ENCODE measurements at regions not wholly inside any gene's neighbourhood (a gene's known extent, or its start where the extent isn't known, plus 50 kb on each side); places are given as distances from the start of the nearest gene placed in this dataset.
"Not testable (repeated sequence)": the region's sequence is repeated elsewhere in the genome, so short reads cannot be mapped to it uniquely, and the experiment has no call there.

DNA sequence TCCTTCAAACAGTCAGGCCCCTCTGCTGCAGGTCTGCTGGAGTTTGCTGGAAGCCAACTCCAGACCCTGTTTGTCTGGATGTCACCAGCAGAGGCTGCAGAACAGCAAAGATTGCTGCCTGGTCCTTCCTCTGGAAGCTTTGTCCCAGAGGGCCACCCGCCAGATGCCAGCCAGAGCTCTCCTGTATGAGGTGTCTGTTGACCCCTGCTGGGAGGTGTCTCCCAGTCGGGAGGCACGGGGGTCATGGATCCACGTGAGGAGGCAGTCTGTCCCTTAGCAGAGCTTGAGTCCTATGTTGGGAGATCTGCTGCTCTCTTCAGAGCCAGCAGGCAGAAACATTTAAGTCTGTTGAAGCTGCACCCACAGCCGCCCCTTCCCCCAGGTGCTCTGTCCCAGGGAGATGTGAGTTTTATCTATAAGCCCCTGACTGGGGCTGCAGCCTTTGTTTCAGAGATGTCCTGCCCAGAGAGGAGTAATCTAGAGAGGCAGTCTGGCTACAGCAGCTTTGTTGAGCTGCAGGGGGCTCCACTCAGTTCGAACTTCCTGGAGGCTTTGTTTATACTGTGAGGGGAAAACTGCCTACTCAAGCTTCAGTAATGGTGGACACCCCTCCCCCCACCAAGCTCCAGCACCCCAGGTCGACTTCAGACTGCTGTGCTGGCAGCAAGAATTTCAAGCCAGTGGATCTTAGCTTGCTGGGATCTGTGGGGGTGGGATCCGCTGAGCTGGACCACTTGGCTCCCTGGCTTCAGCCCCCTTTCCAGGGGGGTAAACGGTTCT, 72.1 kb downstream of the OGFRL1 start:
- not testable (repeated sequence) for H3K4me1 ChIP-seq (ENCODE audit: control insufficient read depth in 1 of 2, insufficient read depth in 2 of 2, low read length in 2 of 2); H3K27me3 ChIP-seq (ENCODE audit: low read depth, low read length); H3K36me3 ChIP-seq (ENCODE audit: control insufficient read depth in 1 of 2, insufficient read depth in 2 of 2, low read length in 2 of 2); H3K9me3 ChIP-seq (ENCODE audit: control insufficient read depth in 1 of 2, low read length in 2 of 2); H3K27ac ChIP-seq (ENCODE audit: low read length); H3K4me3 ChIP-seq (ENCODE audit: low read depth in 1 of 2, low read length in 2 of 2)

GRCh38 chr6:71364889-71365542, 76.4 kb downstream of the OGFRL1 start:
- H3K4me1 ChIP-seq (ENCODE audit: control insufficient read depth in 1 of 2, insufficient read depth in 2 of 2, low read length in 2 of 2): peaks cover 6 to 14% of the 10 kb centered on the region in 2 donors
- H3K27me3 ChIP-seq (ENCODE audit: low read depth, low read length): no peaks in the 10 kb centered on the region
- H3K27ac ChIP-seq (ENCODE audit: low read length): no peak overlapping the region
- H3K36me3 ChIP-seq (ENCODE audit: control insufficient read depth in 1 of 2, insufficient read depth in 2 of 2, low read length in 2 of 2): no peaks in the 10 kb centered on the region
- no peaks in the 10 kb centered on the region for H3K9me3 ChIP-seq (ENCODE audit: control insufficient read depth in 1 of 2, low read length in 2 of 2)
- H3K4me3 ChIP-seq (ENCODE audit: low read depth in 1 of 2, low read length in 2 of 2): no peak overlapping the region

DNA sequence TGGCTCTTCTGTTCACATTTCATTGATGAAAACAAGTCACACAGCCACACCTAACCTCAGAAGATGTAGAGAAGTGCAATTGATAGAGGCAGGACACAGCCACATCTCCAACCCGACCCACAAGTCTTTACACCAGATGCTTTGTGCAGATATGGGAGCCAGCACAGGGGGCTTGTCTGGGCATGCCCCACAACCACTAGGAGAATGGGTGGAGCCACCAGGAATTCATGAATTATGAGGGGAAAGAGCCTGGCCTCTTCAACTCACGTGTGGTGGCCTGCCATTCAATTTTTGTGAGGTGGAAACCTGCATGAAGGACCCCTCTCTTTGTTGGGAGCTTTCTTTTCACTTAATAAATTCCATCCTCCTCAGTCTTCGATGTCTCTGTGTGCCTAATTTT, 79.1 kb downstream of the OGFRL1 start:
- no peaks in the 10 kb centered on the region for H3K36me3 ChIP-seq (ENCODE audit: control insufficient read depth in 1 of 2, insufficient read depth in 2 of 2, low read length in 2 of 2)
- H3K9me3 ChIP-seq (ENCODE audit: control insufficient read depth in 1 of 2, low read length in 2 of 2): no peaks in the 10 kb centered on the region
- peaks cover 6 to 14% of the 10 kb centered on the region in 2 donors for H3K4me1 ChIP-seq (ENCODE audit: control insufficient read depth in 1 of 2, insufficient read depth in 2 of 2, low read length in 2 of 2)
- H3K27ac ChIP-seq (ENCODE audit: low read length): no peak overlapping the region
- no peaks in the 10 kb centered on the region for H3K27me3 ChIP-seq (ENCODE audit: low read depth, low read length)
- H3K4me3 ChIP-seq (ENCODE audit: low read depth in 1 of 2, low read length in 2 of 2): no peak overlapping the region

- Histone ChIP-seq H3K27ac (ENCODE audit: low read length) (no peak overlapping the region), H3K9me3 (ENCODE audit: control insufficient read depth in 1 of 2, low read length in 2 of 2) (no peaks in the 10 kb centered on the region), H3K36me3 (ENCODE audit: control insufficient read depth in 1 of 2, insufficient read depth in 2 of 2, low read length in 2 of 2) (no peaks in the 10 kb centered on the region), H3K4me3 (ENCODE audit: low read depth in 1 of 2, low read length in 2 of 2) (no peak overlapping the region), H3K4me1 (ENCODE audit: control insufficient read depth in 1 of 2, insufficient read depth in 2 of 2, low read length in 2 of 2) (peaks cover 6 to 14% of the 10 kb centered on the region in 2 donors), H3K27me3 (ENCODE audit: low read depth, low read length) (no peaks in the 10 kb centered on the region)
Measured at GRCh38 chr6:71368284-71368683, 79.7 kb downstream of the OGFRL1 start.

- Histone ChIP-seq H3K9me3 (ENCODE audit: control insufficient read depth in 1 of 2, low read length in 2 of 2) (peaks cover 0 to 5% of the 10 kb centered on the region in 2 donors), H3K27ac (ENCODE audit: low read length) (no peak overlapping the region), H3K27me3 (ENCODE audit: low read depth, low read length) (no peaks in the 10 kb centered on the region), H3K36me3 (ENCODE audit: control insufficient read depth in 1 of 2, insufficient read depth in 2 of 2, low read length in 2 of 2) (no peaks in the 10 kb centered on the region), H3K4me1 (ENCODE audit: control insufficient read depth in 1 of 2, insufficient read depth in 2 of 2, low read length in 2 of 2) (peaks cover 0 to 11% of the 10 kb centered on the region in 2 donors), H3K4me3 (ENCODE audit: low read depth in 1 of 2, low read length in 2 of 2) (no peak overlapping the region)
Measured at GRCh38 chr6:71371559-71371958, 82.9 kb downstream of the OGFRL1 start.

DNA sequence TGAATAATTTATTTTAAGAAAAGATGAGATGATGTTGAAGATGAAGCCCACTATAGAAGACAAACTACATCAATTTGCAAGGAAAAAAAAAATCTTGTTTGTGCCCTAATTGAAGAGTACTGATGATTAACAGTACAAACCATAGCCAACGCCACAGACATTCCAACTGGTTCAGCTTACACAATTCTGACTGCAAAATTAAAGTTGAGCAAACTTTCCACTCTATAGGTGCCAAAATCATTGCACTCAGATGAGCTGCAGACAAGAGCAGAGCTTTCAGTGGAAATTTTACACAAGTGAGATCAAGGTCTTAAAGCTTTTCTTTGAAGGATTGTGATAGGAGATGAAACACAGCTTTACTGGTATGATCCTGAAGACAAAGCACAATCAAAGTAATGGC, 85.3 kb downstream of the OGFRL1 start:
- peaks cover 0 to 13% of the 10 kb centered on the region in 2 donors for H3K4me1 ChIP-seq (ENCODE audit: control insufficient read depth in 1 of 2, insufficient read depth in 2 of 2, low read length in 2 of 2)
- no peaks in the 10 kb centered on the region for H3K27me3 ChIP-seq (ENCODE audit: low read depth, low read length)
- no peak overlapping the region for H3K4me3 ChIP-seq (ENCODE audit: low read depth in 1 of 2, low read length in 2 of 2)
- H3K27ac ChIP-seq (ENCODE audit: low read length): no peak overlapping the region
- H3K36me3 ChIP-seq (ENCODE audit: control insufficient read depth in 1 of 2, insufficient read depth in 2 of 2, low read length in 2 of 2): no peaks in the 10 kb centered on the region
- H3K9me3 ChIP-seq (ENCODE audit: control insufficient read depth in 1 of 2, low read length in 2 of 2): peaks cover 0 to 5% of the 10 kb centered on the region in 2 donors

- peaks cover 0 to 13% of the 10 kb centered on the region in 2 donors for H3K4me1 ChIP-seq (ENCODE audit: control insufficient read depth in 1 of 2, insufficient read depth in 2 of 2, low read length in 2 of 2)
- H3K36me3 ChIP-seq (ENCODE audit: control insufficient read depth in 1 of 2, insufficient read depth in 2 of 2, low read length in 2 of 2): no peaks in the 10 kb centered on the region
- peaks cover 0 to 5% of the 10 kb centered on the region in 2 donors for H3K9me3 ChIP-seq (ENCODE audit: control insufficient read depth in 1 of 2, low read length in 2 of 2)
- H3K27me3 ChIP-seq (ENCODE audit: low read depth, low read length): no peaks in the 10 kb centered on the region
- no peak overlapping the region for H3K27ac ChIP-seq (ENCODE audit: low read length)
- H3K4me3 ChIP-seq (ENCODE audit: low read depth in 1 of 2, low read length in 2 of 2): no peak overlapping the region
Measured at GRCh38 chr6:71375676-71376075, 87.1 kb downstream of the OGFRL1 start.

DNA sequence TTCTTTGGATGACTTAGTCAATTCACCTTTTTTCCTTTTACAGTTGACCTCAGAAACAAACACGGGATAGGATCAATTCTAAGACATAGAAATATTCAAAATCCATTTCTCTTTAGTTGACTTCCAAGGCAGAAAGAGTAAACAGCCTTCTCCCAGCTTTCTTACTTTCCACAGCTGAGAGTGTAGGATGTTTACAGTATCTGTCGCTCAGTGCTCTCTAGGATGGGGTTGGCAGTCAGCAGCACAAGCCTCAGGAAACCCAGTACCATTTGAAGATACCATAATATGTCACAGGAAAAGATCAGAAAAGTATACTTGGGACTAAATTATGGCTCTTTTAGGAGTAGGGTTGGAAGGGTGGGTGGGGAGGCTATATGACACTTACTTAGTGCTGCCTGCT, 88.2 kb downstream of the OGFRL1 start:
- Histone ChIP-seq H3K36me3 (ENCODE audit: control insufficient read depth in 1 of 2, insufficient read depth in 2 of 2, low read length in 2 of 2) (no peaks in the 10 kb centered on the region), H3K9me3 (ENCODE audit: control insufficient read depth in 1 of 2, low read length in 2 of 2) (peaks cover 0 to 5% of the 10 kb centered on the region in 2 donors), H3K27ac (ENCODE audit: low read length) (no peak overlapping the region), H3K4me3 (ENCODE audit: low read depth in 1 of 2, low read length in 2 of 2) (no peak overlapping the region), H3K27me3 (ENCODE audit: low read depth, low read length) (no peaks in the 10 kb centered on the region), H3K4me1 (ENCODE audit: control insufficient read depth in 1 of 2, insufficient read depth in 2 of 2, low read length in 2 of 2) (peaks cover 0 to 13% of the 10 kb centered on the region in 2 donors)

GRCh38 chr6:71383476-71383875, 94.9 kb downstream of the OGFRL1 start:
- no peaks in the 10 kb centered on the region for H3K9me3 ChIP-seq (ENCODE audit: control insufficient read depth in 1 of 2, low read length in 2 of 2)

GRCh38 chr6:71383901-71384489, 95.4 kb downstream of the OGFRL1 start:
- no peak overlapping the region for H3K4me3 ChIP-seq (ENCODE audit: low read depth in 1 of 2, low read length in 2 of 2)
- no peaks in the 10 kb centered on the region for H3K27me3 ChIP-seq (ENCODE audit: low read depth, low read length)
- peaks cover 0 to 32% of the 10 kb centered on the region in 2 donors for H3K4me1 ChIP-seq (ENCODE audit: control insufficient read depth in 1 of 2, insufficient read depth in 2 of 2, low read length in 2 of 2)
- no peak overlapping the region for H3K27ac ChIP-seq (ENCODE audit: low read length)
- H3K9me3 ChIP-seq (ENCODE audit: control insufficient read depth in 1 of 2, low read length in 2 of 2): no peaks in the 10 kb centered on the region
- H3K36me3 ChIP-seq (ENCODE audit: control insufficient read depth in 1 of 2, insufficient read depth in 2 of 2, low read length in 2 of 2): no peaks in the 10 kb centered on the region

More at GRCh38 chr6:71383476-71383875, 94.9 kb downstream of the OGFRL1 start:
- Histone ChIP-seq H3K36me3 (ENCODE audit: control insufficient read depth in 1 of 2, insufficient read depth in 2 of 2, low read length in 2 of 2) (no peaks in the 10 kb centered on the region), H3K27ac (ENCODE audit: low read length) (no peak overlapping the region), H3K4me3 (ENCODE audit: low read depth in 1 of 2, low read length in 2 of 2) (no peak overlapping the region), H3K27me3 (ENCODE audit: low read depth, low read length) (no peaks in the 10 kb centered on the region), H3K4me1 (ENCODE audit: control insufficient read depth in 1 of 2, insufficient read depth in 2 of 2, low read length in 2 of 2) (peaks cover 0 to 27% of the 10 kb centered on the region in 2 donors)

GRCh38 chr6:71385111-71385822, 96.7 kb downstream of the OGFRL1 start:
- no peak overlapping the region for H3K27ac ChIP-seq (ENCODE audit: low read length)
- no peaks in the 10 kb centered on the region for H3K9me3 ChIP-seq (ENCODE audit: control insufficient read depth in 1 of 2, low read length in 2 of 2)
- H3K27me3 ChIP-seq (ENCODE audit: low read depth, low read length): no peaks in the 10 kb centered on the region
- H3K4me1 ChIP-seq (ENCODE audit: control insufficient read depth in 1 of 2, insufficient read depth in 2 of 2, low read length in 2 of 2): peaks cover 0 to 32% of the 10 kb centered on the region in 2 donors
- H3K36me3 ChIP-seq (ENCODE audit: control insufficient read depth in 1 of 2, insufficient read depth in 2 of 2, low read length in 2 of 2): no peaks in the 10 kb centered on the region
- H3K4me3 ChIP-seq (ENCODE audit: low read depth in 1 of 2, low read length in 2 of 2): no peak overlapping the region

Data from muscle layer of duodenum (tissue), 2 donors.